ENCODE measurements at regions not wholly inside any gene's neighbourhood (a gene's known extent, or its start where the extent isn't known, plus 50 kb on each side); places are given as distances from the start of the nearest gene placed in this dataset.
A peak's percentile ranks its signal among the peaks of the same experiment; 100 is the strongest.

DNA sequence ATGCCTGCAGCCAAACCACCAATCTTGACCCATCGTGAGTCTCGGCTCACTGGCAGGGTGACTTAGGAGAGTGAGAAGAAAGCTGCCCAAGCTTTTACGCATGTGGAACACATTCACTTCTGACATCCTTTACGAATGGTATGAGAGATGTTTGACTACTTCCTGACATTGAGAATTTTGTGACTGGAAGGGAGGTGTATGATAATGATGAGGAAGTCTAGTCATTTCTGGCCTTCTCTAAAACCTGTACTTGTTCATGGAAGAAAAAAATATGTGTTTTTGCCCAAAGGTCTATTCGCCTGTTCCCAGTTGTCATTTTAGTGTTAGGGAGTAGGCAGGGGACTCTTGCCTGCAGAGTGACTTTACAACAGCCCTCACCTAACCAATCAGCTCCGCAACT lies 227.2 kb upstream of the ATP2B1 start (continued):
- no peak for TF ChIP-seq ASH2L (IDR thresholded peaks at IDR 0.05; ENCODE audit: borderline replicate concordance, low read depth)
- TF ChIP-seq, protein P1, sequence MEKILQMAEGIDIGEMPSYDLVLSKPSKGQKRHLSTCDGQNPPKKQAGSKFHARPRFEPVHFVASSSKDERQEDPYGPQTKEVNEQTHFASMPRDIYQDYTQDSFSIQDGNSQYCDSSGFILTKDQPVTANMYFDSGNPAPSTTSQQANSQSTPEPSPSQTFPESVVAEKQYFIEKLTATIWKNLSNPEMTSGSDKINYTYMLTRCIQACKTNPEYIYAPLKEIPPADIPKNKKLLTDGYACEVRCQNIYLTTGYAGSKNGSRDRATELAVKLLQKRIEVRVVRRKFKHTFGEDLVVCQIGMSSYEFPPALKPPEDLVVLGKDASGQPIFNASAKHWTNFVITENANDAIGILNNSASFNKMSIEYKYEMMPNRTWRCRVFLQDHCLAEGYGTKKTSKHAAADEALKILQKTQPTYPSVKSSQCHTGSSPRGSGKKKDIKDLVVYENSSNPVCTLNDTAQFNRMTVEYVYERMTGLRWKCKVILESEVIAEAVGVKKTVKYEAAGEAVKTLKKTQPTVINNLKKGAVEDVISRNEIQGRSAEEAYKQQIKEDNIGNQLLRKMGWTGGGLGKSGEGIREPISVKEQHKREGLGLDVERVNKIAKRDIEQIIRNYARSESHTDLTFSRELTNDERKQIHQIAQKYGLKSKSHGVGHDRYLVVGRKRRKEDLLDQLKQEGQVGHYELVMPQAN (conservative IDR thresholded peaks at IDR 0.05) = no peak
- no peak for TF ChIP-seq NRF1 (conservative IDR thresholded peaks at IDR 0.05; ENCODE audit: low read depth, low read length)
- 0 out of 2 replicates have a peak, but pooled peaks have one; percentile 11 for TF ChIP-seq RUNX3 (IDR thresholded peaks at IDR 0.05; ENCODE audit: low read length)
- no peak for TF ChIP-seq HDGF (IDR thresholded peaks at IDR 0.05)
- TF ChIP-seq CHD4 (IDR thresholded peaks at IDR 0.05) = no peak
- TF ChIP-seq, protein P2, sequence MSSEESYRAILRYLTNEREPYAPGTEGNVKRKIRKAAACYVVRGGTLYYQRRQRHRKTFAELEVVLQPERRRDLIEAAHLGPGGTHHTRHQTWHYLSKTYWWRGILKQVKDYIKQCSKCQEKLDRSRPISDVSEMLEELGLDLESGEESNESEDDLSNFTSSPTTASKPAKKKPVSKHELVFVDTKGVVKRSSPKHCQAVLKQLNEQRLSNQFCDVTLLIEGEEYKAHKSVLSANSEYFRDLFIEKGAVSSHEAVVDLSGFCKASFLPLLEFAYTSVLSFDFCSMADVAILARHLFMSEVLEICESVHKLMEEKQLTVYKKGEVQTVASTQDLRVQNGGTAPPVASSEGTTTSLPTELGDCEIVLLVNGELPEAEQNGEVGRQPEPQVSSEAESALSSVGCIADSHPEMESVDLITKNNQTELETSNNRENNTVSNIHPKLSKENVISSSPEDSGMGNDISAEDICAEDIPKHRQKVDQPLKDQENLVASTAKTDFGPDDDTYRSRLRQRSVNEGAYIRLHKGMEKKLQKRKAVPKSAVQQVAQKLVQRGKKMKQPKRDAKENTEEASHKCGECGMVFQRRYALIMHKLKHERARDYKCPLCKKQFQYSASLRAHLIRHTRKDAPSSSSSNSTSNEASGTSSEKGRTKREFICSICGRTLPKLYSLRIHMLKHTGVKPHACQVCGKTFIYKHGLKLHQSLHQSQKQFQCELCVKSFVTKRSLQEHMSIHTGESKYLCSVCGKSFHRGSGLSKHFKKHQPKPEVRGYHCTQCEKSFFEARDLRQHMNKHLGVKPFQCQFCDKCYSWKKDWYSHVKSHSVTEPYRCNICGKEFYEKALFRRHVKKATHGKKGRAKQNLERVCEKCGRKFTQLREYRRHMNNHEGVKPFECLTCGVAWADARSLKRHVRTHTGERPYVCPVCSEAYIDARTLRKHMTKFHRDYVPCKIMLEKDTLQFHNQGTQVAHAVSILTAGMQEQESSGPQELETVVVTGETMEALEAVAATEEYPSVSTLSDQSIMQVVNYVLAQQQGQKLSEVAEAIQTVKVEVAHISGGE (CRISPR knock-in tag; IDR thresholded peaks at IDR 0.05) = no peak
- TF ChIP-seq IKZF1 (conservative IDR thresholded peaks at IDR 0.05) = peak; percentile 43
- peak; percentile 53; the same call in 1 of the 2 replicates for TF ChIP-seq NFIC (IDR thresholded peaks at IDR 0.05; ENCODE audit: low read depth, low read length)
- TF ChIP-seq, protein P3, sequence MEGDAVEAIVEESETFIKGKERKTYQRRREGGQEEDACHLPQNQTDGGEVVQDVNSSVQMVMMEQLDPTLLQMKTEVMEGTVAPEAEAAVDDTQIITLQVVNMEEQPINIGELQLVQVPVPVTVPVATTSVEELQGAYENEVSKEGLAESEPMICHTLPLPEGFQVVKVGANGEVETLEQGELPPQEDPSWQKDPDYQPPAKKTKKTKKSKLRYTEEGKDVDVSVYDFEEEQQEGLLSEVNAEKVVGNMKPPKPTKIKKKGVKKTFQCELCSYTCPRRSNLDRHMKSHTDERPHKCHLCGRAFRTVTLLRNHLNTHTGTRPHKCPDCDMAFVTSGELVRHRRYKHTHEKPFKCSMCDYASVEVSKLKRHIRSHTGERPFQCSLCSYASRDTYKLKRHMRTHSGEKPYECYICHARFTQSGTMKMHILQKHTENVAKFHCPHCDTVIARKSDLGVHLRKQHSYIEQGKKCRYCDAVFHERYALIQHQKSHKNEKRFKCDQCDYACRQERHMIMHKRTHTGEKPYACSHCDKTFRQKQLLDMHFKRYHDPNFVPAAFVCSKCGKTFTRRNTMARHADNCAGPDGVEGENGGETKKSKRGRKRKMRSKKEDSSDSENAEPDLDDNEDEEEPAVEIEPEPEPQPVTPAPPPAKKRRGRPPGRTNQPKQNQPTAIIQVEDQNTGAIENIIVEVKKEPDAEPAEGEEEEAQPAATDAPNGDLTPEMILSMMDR (IDR thresholded peaks at IDR 0.05 in 2 of 3, conservative IDR thresholded peaks at IDR 0.05 in 1 of 3; ENCODE audit: control insufficient read depth in 2 of 3, extremely low read depth in 1 of 3, insufficient read depth in 1 of 3, low read depth in 3 of 3, low read length in 3 of 3) = no peak
- peak; percentile 69 for TF ChIP-seq JUNB (IDR thresholded peaks at IDR 0.05)
- TF ChIP-seq, protein P4, sequence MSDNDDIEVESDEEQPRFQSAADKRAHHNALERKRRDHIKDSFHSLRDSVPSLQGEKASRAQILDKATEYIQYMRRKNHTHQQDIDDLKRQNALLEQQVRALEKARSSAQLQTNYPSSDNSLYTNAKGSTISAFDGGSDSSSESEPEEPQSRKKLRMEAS (IDR thresholded peaks at IDR 0.05; ENCODE audit: low read depth, low read length) = no peak
- TF ChIP-seq, protein P5, sequence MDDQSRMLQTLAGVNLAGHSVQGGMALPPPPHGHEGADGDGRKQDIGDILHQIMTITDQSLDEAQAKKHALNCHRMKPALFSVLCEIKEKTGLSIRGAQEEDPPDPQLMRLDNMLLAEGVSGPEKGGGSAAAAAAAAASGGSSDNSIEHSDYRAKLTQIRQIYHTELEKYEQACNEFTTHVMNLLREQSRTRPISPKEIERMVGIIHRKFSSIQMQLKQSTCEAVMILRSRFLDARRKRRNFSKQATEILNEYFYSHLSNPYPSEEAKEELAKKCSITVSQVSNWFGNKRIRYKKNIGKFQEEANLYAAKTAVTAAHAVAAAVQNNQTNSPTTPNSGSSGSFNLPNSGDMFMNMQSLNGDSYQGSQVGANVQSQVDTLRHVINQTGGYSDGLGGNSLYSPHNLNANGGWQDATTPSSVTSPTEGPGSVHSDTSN (IDR thresholded peaks at IDR 0.05; ENCODE audit: insufficient replicate concordance, low read depth, low read length) = no peak
- TF ChIP-seq, protein P6, sequence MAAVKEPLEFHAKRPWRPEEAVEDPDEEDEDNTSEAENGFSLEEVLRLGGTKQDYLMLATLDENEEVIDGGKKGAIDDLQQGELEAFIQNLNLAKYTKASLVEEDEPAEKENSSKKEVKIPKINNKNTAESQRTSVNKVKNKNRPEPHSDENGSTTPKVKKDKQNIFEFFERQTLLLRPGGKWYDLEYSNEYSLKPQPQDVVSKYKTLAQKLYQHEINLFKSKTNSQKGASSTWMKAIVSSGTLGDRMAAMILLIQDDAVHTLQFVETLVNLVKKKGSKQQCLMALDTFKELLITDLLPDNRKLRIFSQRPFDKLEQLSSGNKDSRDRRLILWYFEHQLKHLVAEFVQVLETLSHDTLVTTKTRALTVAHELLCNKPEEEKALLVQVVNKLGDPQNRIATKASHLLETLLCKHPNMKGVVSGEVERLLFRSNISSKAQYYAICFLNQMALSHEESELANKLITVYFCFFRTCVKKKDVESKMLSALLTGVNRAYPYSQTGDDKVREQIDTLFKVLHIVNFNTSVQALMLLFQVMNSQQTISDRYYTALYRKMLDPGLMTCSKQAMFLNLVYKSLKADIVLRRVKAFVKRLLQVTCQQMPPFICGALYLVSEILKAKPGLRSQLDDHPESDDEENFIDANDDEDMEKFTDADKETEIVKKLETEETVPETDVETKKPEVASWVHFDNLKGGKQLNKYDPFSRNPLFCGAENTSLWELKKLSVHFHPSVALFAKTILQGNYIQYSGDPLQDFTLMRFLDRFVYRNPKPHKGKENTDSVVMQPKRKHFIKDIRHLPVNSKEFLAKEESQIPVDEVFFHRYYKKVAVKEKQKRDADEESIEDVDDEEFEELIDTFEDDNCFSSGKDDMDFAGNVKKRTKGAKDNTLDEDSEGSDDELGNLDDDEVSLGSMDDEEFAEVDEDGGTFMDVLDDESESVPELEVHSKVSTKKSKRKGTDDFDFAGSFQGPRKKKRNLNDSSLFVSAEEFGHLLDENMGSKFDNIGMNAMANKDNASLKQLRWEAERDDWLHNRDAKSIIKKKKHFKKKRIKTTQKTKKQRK (IDR thresholded peaks at IDR 0.05; ENCODE audit: low read depth, low read length) = no peak
- no peak for TF ChIP-seq SIN3A (IDR thresholded peaks at IDR 0.05; ENCODE audit: low read depth, low read length)
- no peak for TF ChIP-seq SIX5 (IDR thresholded peaks at IDR 0.05; ENCODE audit: low read depth, low read length, severe bottlenecking)

All from GM12878 (cell line).